ENCODE measurements at regions not wholly inside any gene's neighbourhood (a gene's known extent, or its start where the extent isn't known, plus 50 kb on each side); places are given as distances from the start of the nearest gene placed in this dataset.

DNA sequence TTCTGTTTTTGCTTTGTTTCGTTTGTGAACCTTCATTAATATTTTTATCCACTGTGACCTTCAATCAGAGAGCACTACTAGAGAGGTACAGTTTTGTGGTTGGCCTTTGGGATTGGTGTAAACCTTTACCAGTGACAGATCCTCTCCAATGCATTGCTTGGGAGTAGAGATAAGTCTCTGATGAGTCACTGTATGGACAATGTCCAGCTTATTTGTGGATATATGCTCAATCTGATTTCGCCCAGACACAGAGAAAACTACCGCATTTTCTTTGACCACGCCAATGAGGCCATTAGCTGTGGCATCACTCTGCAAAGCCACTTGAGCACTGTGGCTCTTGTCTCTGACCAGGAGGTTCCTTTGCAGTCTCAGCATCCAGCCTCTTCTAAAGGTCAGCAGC is 964.7 kb downstream of the TUSC7 start:
- Histone ChIP-seq H3K4me1 (ENCODE audit: insufficient read depth, low read length) (no peaks in the 10 kb centered on the region), H3K9me3 (ENCODE audit: insufficient read depth, low read length, severe bottlenecking) (no peaks in the 10 kb centered on the region), H3K9ac (ENCODE audit: low read depth, low read length) (no peak overlapping the region), H3K36me3 (ENCODE audit: insufficient read depth, low read length) (no peaks in the 10 kb centered on the region), H3K79me2 (ENCODE audit: insufficient read depth, low read length) (no peaks in the 10 kb centered on the region), H2AFZ (ENCODE audit: low read depth, low read length) (no peak overlapping the region), H3K27me3 (ENCODE audit: insufficient read depth, low read length, poor library complexity) (no peaks in the 10 kb centered on the region), H3K4me2 (ENCODE audit: insufficient read depth, low read length) (no peak overlapping the region), H3K27ac (ENCODE audit: low read length) (no peak overlapping the region), H4K20me1 (ENCODE audit: insufficient read depth, low read length) (no peaks in the 10 kb centered on the region), H3K4me3 (ENCODE audit: low read depth in 1 of 2, low read length in 2 of 2) (no peak overlapping the region)
- TF ChIP-seq, protein P1, sequence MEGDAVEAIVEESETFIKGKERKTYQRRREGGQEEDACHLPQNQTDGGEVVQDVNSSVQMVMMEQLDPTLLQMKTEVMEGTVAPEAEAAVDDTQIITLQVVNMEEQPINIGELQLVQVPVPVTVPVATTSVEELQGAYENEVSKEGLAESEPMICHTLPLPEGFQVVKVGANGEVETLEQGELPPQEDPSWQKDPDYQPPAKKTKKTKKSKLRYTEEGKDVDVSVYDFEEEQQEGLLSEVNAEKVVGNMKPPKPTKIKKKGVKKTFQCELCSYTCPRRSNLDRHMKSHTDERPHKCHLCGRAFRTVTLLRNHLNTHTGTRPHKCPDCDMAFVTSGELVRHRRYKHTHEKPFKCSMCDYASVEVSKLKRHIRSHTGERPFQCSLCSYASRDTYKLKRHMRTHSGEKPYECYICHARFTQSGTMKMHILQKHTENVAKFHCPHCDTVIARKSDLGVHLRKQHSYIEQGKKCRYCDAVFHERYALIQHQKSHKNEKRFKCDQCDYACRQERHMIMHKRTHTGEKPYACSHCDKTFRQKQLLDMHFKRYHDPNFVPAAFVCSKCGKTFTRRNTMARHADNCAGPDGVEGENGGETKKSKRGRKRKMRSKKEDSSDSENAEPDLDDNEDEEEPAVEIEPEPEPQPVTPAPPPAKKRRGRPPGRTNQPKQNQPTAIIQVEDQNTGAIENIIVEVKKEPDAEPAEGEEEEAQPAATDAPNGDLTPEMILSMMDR (IDR thresholded peaks at IDR 0.05; ENCODE audit: borderline replicate concordance, extremely low read depth, low read length, poor library complexity, severe bottlenecking) = no peak
- no peak for TF ChIP-seq EZH2 (IDR thresholded peaks at IDR 0.05; ENCODE audit: borderline replicate concordance, low read depth, low read length, severe bottlenecking)
- DNase-seq (no peak), ATAC-seq (ENCODE audit: insufficient read depth, low read depth) (no peak)

DNA sequence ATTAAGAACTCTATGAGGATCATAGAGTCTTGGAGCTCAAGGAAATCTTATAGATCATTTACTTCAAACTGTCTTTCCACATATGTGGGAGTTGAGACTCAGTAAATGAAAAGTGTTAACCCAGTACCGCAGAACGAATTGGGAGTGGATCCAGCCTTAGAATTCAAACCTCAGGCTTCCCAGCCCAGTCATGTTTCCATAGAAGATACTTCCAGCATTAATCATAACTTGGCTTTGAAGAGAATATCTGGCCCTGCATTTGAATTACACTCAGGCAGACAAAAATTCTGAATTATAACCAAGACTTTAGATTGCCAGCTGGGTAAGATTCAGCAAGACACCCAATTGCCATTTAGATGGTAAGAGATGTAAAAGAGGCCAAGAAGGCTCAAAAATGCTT is 972.0 kb downstream of the TUSC7 start:
- Histone ChIP-seq H2AFZ (ENCODE audit: low read depth, low read length) (no peak overlapping the region), H3K9me3 (ENCODE audit: insufficient read depth, low read length, severe bottlenecking) (no peaks in the 10 kb centered on the region), H3K4me3 (ENCODE audit: low read depth in 1 of 2, low read length in 2 of 2) (no peak overlapping the region), H3K27me3 (ENCODE audit: insufficient read depth, low read length, poor library complexity) (no peaks in the 10 kb centered on the region), H3K27ac (ENCODE audit: low read length) (no peak overlapping the region), H4K20me1 (ENCODE audit: insufficient read depth, low read length) (no peaks in the 10 kb centered on the region), H3K79me2 (ENCODE audit: insufficient read depth, low read length) (no peaks in the 10 kb centered on the region), H3K9ac (ENCODE audit: low read depth, low read length) (no peak overlapping the region), H3K4me1 (ENCODE audit: insufficient read depth, low read length) (no peaks in the 10 kb centered on the region), H3K4me2 (ENCODE audit: insufficient read depth, low read length) (no peak overlapping the region), H3K36me3 (ENCODE audit: insufficient read depth, low read length) (no peaks in the 10 kb centered on the region)
- ATAC-seq (ENCODE audit: insufficient read depth, low read depth) = no peak
- no peak for DNase-seq
- no peak for TF ChIP-seq EZH2 (IDR thresholded peaks at IDR 0.05; ENCODE audit: borderline replicate concordance, low read depth, low read length, severe bottlenecking)
- TF ChIP-seq, protein P1 (IDR thresholded peaks at IDR 0.05; ENCODE audit: borderline replicate concordance, extremely low read depth, low read length, poor library complexity, severe bottlenecking) = no peak

DNA sequence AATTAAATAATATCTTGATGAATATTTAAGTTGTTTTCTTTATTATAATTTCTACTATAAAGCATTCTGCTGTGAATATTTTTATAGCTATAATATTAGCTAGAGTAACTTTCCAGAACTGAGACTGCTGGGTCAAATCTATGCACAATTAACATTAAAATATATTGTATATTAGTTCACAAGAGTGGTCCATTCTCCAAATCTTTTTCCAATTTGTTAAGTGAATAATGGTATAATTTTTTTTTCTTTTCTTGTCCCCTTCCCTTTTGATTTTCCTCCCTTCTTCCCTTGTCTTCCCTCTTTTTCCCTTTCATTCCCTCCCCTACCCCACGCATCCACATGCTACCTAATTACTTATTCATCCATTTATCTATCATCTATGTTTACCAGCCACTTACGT is 977.5 kb downstream of the TUSC7 start:
- no peaks in the 10 kb centered on the region for H4K20me1 ChIP-seq (ENCODE audit: insufficient read depth, low read length)
- no peaks in the 10 kb centered on the region for H3K9me3 ChIP-seq (ENCODE audit: insufficient read depth, low read length, severe bottlenecking)
- H3K27ac ChIP-seq (ENCODE audit: low read length) = no peak overlapping the region
- H2AFZ ChIP-seq (ENCODE audit: low read depth, low read length) = no peak overlapping the region
- H3K36me3 ChIP-seq (ENCODE audit: insufficient read depth, low read length) = no peaks in the 10 kb centered on the region
- H3K27me3 ChIP-seq (ENCODE audit: insufficient read depth, low read length, poor library complexity) = no peaks in the 10 kb centered on the region
- no peaks in the 10 kb centered on the region for H3K79me2 ChIP-seq (ENCODE audit: insufficient read depth, low read length)
- no peak overlapping the region for H3K4me2 ChIP-seq (ENCODE audit: insufficient read depth, low read length)
- ATAC-seq (ENCODE audit: insufficient read depth, low read depth) (no peak), DNase-seq (no peak)
- no peaks in the 10 kb centered on the region for H3K4me1 ChIP-seq (ENCODE audit: insufficient read depth, low read length)
- H3K4me3 ChIP-seq (ENCODE audit: low read depth in 1 of 2, low read length in 2 of 2) = no peak overlapping the region
- no peak overlapping the region for H3K9ac ChIP-seq (ENCODE audit: low read depth, low read length)
- TF ChIP-seq, protein P1 (IDR thresholded peaks at IDR 0.05; ENCODE audit: borderline replicate concordance, extremely low read depth, low read length, poor library complexity, severe bottlenecking) = no peak
- no peak for TF ChIP-seq EZH2 (IDR thresholded peaks at IDR 0.05; ENCODE audit: borderline replicate concordance, low read depth, low read length, severe bottlenecking)

DNA sequence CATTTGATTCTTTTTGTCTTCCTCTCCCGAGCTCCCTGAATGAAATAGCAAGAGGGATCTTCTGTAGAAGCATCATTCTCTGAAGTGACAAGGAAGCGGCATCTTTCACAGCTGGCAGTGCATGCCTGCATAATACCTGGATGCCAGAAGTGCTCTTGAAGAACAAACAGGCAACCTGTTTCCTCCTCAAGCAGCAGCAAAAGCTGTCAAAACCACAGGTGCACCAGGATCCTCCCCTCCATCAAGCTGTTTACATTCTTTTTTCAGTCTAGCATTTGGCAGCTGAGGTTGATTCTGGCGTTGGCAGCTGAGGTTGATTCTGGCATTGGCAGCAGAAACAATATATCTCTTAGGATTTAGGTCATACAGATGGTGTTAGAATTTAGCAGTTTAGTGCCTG is 979.0 kb downstream of the TUSC7 start:
- Histone ChIP-seq H3K27me3 (ENCODE audit: insufficient read depth, low read length, poor library complexity) (no peaks in the 10 kb centered on the region), H4K20me1 (ENCODE audit: insufficient read depth, low read length) (no peaks in the 10 kb centered on the region), H3K79me2 (ENCODE audit: insufficient read depth, low read length) (no peaks in the 10 kb centered on the region), H3K9me3 (ENCODE audit: insufficient read depth, low read length, severe bottlenecking) (no peaks in the 10 kb centered on the region), H3K4me2 (ENCODE audit: insufficient read depth, low read length) (no peak overlapping the region), H3K4me3 (ENCODE audit: low read depth in 1 of 2, low read length in 2 of 2) (no peak overlapping the region), H3K9ac (ENCODE audit: low read depth, low read length) (no peak overlapping the region), H3K36me3 (ENCODE audit: insufficient read depth, low read length) (no peaks in the 10 kb centered on the region), H3K4me1 (ENCODE audit: insufficient read depth, low read length) (no peaks in the 10 kb centered on the region), H3K27ac (ENCODE audit: low read length) (no peak overlapping the region), H2AFZ (ENCODE audit: low read depth, low read length) (no peak overlapping the region)
- TF ChIP-seq, protein P1 (IDR thresholded peaks at IDR 0.05; ENCODE audit: borderline replicate concordance, extremely low read depth, low read length, poor library complexity, severe bottlenecking) = no peak
- no peak for TF ChIP-seq EZH2 (IDR thresholded peaks at IDR 0.05; ENCODE audit: borderline replicate concordance, low read depth, low read length, severe bottlenecking)
- ATAC-seq (ENCODE audit: insufficient read depth, low read depth) (no peak), DNase-seq (no peak)
